Mucosa of gallbladder (tissue), 1 donor: ENCODE measurements at regions not wholly inside any gene's neighbourhood (a gene's known extent, or its start where the extent isn't known, plus 50 kb on each side); places are given as distances from the start of the nearest gene placed in this dataset.
"Not testable (repeated sequence)": the region's sequence is repeated elsewhere in the genome, so short reads cannot be mapped to it uniquely, and the experiment has no call there.

Source experiments
- DNase-seq: peaks from one replicate; pipeline ENCODE4 v3.0.0-alpha.2; 2020; ENCODE audit warnings: low spot score
- donor health status: DM: no; HTN: no; CAD: no.

DNA sequence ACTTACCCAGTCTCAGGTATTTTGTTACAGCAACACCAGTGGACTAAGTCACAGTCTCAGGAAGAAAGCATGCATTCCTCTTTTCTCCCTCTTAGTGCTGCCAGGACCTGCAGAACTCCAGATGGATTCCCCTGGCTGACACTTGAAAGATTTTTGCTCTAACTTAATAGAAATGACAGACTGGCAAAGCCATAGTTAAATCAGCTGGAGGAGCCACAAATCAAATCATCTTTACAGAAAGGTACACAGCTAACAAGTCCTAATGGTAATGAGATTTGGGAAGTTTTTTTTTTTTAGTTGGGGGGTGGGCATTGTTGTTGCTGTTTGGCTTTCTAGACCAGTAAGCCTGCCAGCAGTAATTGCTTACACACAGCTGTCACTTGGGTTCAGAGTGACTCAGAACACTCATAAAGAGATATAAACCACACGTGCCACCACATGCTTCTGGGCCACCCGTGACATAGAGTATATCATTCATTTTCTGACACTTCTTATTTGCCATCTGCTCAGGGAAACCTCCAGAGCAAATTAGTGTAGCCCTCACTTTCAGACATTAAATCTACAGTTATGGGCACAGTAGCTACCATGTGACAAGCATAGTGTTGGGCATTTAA, 72.4 kb downstream of the FH start:
- no peak for DNase-seq

DNA sequence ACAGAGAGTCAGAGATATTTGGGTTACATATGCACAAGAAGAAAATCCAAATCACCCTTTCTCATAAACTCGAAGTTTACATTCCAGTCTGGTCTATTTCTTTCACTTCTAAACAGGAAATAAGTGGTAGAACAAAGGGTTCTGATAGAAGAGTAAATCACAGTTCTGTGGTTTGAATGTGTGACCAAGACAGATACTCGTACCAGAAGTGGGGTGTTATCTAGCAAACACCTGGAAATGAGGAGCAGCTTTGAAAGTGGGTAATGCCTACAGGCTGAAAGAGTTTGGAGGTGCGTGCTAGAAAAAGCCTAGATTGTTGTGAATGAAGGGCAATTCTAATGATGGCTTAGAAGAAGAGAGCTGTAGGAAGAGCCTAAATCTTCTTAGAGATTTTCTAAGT, 74.7 kb downstream of the FH start:
- no peak for DNase-seq

DNA sequence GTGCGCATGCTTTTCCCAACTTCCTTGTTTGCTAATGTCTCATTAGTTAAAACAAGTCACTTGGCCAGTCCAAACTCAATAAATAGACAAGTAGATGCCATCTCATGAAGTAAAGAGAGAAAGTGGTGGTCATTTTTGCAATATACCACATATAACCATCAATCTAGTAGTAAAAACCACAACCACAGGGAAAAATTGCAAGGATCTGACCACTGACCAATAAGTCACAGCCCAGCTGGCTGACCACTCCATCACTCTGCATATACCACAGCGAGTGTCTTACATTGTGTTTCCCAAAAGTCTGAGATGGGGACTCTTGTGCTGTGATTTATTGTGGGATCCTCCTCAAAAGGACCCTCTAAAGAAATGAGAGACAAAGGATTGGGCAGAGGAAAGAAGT, 76.0 kb downstream of the FH start:
- no peak for DNase-seq

DNA sequence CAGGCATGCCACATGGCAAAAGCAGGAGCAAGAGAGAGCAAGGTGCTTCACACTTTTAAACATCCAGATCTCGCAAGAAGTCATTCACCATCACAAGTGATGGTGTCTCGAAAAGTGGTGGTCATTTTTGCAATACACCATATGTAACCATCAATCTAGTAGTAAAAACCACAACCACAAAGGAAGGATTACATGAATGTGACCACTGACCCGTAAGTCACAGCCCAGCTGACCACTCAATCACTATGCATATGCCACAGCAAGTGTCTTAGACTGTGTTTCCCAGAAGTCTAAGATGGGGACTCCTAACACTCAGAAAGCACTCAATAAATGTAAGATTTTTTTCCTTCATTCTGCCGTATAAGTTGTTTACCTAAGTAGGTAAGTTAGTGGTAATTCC, 76.9 kb downstream of the FH start:
- no peak for DNase-seq

DNA sequence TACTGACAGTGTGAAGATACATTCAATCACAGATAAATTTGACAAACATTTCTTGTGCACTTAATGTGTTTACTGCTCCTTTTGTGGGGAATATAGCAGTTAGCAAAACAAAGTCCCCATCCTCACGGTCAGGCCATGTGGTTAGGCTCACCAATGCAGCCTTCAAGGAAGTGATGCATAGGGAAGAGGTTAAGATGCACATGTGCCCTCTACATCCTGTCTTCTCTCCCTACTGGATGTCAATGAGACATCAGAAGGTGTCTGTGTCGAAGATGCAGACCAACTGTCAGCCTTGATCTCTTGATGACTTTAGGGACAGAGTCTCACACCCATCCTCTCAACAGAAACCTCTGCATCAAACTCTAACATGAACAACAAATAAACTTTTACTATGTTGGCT, 78.7 kb downstream of the FH start:
- no peak for DNase-seq

DNA sequence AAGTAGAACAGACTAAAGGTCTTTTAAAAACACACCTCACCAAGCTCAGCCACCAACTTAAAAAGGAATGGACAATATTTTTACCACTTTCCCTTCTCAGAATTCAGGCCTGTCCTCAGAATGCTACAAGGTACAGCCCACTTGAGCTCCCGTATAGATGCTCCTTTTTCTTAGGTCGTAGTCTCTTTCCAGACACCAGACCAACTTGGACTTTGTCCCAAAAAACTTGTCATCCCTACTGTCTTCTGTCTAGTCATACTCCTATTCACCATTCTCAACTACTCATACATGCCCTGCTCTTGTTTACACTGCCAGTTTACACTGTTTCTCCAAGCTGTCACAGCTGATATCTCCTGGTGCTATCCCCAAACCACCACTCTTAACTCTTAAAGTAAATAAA, 80.9 kb downstream of the FH start:
- not testable (repeated sequence) for DNase-seq

DNA sequence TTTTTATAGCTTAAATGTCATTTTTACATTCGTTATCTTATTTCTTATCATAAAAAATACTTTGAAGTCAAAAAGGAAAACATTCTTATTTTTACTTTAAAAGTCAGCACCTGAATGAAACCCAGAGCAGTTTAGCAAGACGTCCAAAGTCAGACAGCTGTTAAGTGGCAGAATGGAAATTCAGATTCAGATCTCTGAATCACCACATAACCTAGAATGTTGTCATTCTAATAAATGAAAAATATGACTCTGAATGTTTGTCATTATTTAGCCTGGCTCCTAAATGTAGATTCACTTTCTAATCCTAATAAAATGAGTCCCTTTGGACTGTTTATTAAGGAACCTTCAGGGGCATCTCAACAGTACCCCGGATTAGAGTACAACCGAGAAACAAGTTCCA, 75.2 kb upstream of the RGS7 start:
- DNase-seq: no peak

GRCh38 chr1:241425091-241425490, 68.1 kb upstream of the RGS7 start:
- not testable (repeated sequence) for DNase-seq

GRCh38 chr1:241424480-241424971, 67.5 kb upstream of the RGS7 start:
- DNase-seq: no peak

DNA sequence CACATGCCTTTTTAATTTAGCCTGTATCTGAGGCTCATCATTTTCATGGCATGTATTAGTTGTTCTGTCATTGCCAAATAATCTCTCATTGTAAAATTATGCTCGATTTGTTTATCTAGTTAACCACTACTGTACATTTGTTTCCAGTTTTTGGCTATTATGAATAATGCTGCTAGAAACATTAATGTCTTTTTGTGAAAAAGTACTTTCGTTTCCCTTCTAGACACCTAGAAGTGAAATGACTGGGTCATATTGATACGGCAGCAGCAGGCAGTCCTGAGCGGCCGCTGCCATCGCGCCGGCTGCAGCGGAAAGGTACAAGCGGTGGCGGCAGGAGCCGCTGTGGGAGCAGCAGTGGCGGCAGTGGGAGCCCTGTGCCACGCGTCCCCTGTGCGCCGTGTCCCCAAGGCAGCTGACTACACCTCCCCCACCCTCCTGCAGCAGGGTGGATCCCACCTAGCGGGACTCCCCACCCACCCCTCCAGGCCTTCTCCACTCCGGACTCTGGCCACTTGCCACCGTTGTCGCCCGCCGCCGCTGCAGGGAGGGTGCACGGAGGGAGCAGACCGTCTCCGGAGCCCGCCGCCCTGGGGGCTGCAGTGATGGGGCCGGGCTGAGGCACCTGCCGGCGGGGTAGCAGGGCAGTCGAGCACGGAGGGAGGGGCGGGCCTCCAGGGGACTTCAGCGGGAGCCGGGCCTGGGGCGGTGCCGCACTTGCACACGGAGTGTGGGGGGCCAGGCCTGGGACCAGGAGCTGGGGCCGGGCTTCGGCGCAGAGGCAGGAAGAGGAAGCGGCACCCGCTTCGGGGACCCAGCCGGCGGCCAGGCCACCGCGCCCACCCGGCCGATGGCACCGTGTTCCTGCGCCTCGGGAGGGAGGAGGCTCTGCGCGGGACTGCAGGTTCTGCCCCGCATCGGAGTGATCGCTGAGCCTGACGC, 66.8 kb upstream of the RGS7 start:
- peak; percentile 14 for DNase-seq

DNA sequence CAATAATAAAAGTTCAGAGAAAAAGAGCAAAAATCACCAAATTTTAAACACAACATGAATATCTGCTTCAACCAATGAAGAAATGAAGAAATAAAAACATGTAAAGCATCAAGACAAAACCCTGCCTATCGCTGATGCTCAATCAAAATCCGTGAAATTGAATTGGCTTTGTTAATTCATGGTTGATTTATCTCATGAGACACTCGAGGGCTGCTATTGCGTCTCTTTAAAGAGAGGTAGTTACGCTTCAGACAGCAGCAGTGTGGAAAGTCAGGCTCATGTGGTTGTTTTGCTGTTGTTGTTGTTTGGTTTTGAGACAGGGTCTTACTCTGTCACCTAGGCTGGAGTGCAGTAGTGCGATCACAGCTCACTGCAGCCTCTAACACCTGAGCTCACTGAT, 65.5 kb upstream of the RGS7 start:
- DNase-seq: no peak

GRCh38 chr1:241419986-241420385, 63.0 kb upstream of the RGS7 start:
- DNase-seq: no peak

GRCh38 chr1:241417258-241417657, 60.3 kb upstream of the RGS7 start:
- DNase-seq: no peak

DNA sequence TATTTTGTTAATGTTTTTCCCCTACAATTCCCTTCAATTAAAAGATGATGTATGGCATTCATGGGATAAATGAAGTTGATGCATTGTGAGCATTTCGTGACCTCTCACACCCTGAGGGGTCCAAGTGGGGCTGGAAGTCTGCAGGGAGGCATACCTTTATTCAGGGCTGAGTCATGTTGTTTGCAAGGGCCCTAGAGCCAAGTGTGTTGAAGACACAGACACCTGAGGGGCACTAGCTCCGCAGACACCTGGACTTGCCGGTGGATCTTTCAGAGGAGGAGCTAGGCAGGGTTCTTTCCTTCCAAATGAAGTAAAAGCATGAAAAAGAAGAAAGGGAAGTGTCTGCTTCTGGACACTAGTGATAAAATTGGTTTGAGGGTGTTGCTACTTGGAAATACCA, 57.0 kb upstream of the RGS7 start:
- no peak for DNase-seq

DNA sequence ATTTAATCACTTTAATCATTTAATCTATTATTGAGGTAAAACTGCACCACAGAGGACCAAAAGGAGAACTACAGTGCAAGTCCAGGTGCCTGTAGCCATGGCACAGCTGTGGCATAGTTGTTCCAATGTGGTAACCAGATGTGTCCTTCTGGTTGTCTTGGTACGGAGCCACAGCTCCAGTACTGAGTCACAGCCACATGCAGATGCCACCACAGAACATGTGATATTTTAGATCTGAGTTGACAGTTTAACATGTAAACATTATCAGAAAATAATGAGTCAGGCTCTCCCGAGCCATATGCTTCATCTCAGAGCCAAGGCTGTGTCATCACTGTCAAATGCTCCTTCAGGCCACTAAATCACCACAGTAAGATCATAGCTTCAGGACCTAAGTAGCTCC, 56.4 kb upstream of the RGS7 start:
- peak; percentile 21 for DNase-seq

DNA sequence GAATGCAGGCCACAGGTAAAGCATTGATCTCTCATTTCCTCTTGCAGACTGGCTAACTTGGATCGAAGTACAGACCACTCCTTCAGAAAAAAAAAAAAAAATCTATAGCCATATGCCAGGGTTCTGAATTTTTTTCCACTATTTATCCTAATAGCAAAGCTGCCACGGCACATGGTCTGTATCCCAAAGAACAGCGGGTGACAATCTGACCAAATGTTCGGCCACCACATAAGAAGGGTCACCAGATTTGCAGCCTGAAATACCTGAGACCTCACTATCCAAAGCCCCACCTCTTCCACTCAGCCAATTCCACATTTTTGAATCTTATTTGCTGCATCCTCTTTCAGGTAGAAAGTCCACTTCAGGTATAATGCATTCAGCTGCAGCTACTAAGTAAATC, 55.6 kb upstream of the RGS7 start:
- DNase-seq: no peak

DNA sequence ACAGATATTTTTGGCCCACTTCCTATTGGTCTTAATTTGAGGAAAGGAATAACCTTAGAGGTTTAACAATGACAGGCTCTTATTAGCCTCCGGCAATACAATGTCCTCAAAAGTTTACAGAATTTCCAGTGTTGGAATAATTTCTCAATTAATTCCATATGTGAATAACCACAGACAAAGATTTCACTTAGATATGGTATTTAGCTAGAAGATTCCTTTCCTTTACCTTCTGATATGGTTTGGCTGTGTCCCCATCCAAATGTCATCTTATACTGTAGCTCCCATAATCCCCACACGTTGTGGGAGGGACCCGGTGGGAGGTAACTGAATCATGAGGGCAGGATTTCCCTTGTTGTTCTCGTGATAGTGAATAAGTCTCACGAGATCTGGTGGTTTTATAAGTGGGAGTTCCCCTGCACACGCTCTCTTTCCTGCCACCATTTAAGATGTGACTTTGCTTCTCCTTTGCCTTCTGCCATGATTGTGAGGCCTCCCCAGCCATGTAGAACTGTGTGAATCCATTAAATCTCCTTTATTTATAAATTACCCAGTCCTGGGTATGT, 54.9 kb upstream of the RGS7 start:
- DNase-seq: no peak

DNA sequence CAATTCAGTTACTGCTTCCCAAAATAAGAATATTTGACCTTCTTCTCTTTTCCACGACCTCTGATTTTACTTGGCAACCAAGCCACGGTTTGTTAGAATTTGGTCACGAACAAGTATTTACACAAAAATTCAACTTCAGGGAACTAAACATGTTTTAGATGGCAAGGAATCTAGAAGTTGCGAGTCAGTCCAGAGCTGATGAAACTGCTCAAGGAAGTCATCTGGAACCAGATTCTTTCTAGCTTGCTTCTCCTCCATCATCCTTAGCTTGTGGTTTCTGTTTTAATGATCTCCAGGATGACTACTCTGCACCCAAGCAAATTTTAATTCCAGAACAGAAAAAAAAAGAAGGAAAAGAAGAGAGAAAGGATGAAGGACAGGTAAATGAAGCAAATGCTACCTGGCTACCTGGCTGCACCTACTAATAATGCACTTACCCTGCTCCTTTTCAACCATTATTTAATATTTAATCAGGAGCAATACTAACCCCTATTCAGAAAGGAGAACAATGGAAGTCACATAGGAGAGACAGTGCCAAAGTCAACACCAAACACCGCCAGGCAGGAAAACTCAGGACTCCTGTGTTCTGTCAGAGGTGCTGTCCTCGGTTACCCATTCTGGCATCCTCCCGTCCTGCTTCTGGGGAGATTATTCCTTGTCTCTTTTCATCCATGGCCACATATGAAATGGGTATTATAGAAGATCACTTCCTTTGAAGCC, 54.2 kb upstream of the RGS7 start:
- peak; percentile 56 for DNase-seq

DNA sequence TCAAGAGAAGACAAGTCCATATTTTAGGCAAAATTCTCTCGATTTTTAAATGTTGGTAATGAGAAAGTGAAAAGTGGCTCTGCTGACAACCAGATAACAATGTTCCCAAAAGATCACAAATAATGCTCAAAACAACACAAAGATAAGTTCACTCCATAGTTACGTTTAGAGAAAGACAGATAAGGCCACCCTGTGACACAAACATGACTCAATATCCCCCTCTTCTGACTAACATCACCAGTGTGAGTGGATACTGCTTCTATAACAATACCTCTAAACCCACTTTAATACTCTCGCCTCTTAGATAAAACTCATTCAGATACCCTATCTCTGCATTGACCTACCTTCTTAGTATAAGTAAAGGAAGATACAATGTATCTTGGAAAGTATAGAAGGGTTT, 51.2 kb upstream of the RGS7 start:
- no peak for DNase-seq
